Ecto neural progenitor cell (in vitro differentiated cells): ENCODE measurements at regions not wholly inside any gene's neighbourhood (a gene's known extent, or its start where the extent isn't known, plus 50 kb on each side); places are given as distances from the start of the nearest gene placed in this dataset.
A peak's percentile ranks its signal among the peaks of the same experiment; 100 is the strongest.

Source experiments
- DNase-seq: peaks from one replicate; pipeline ENCODE4 v3.0.0-alpha.2; 2018; ENCODE audit warnings: low spot score

DNA sequence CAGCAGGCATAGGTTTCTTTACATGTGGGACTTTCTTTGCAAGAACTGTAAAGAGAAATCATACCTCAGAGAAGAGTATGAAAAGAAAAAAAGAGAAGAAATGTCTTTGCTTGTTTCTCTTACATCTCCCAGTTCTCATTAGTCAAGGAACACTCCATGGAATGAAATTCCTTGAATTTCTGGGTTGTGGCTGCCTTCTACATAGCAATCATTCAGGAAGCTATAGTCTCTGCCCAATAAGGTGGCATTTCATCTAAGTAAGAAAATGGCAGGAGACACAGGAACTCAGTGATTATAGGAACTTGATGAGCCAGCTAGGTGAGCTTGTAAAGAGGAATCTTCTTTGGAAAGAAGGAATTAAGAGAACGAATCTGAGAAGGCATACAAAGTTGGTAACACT is 197.0 kb upstream of the FKBP1C start:
- no peak for DNase-seq

DNA sequence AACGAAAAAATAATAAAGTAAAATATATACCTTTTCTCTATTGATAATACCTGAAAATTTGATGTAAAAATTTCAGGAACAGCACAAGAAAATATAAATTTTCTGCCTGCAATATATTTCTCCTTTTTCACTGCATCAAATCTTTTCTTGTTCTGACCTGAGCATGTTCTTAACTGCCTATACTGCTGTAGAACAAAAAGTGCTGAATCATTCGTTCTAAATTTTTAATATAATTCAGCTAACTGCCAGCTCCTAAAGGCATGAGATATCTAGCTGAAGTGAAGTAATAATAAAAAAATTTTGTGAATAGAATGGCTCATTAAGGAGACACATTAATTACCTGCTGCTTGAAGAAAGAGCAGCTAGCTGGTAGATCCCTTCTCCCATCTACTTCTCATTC is 188.6 kb upstream of the FKBP1C start:
- no peak for DNase-seq

- DNase-seq = no peak
Observed at GRCh38 chr6:63023726-63024125, 187.5 kb upstream of the FKBP1C start.

- no peak for DNase-seq
Observed at GRCh38 chr6:63049216-63049615, 162.1 kb upstream of the FKBP1C start.

DNA sequence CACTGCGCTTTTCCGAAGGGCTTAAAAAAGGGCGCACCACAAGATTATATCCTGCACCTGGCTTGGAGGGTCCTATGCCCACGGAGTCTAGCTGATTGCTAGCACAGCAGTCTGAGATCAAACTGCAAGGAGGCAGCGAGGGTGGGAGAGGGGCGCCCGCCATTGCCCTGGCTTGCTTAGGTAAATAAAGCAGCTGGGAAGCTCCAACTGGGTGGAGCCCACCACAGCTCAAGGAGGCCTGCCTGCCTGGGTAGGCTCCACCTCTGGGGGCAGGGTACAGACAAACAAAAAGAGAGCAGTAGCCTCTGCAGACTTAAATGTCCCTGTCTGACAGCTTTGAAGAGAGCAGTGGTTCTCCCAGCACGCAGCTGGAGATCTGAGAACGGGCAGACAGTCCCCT is 158.1 kb upstream of the FKBP1C start:
- peak; percentile 50 for DNase-seq

DNA sequence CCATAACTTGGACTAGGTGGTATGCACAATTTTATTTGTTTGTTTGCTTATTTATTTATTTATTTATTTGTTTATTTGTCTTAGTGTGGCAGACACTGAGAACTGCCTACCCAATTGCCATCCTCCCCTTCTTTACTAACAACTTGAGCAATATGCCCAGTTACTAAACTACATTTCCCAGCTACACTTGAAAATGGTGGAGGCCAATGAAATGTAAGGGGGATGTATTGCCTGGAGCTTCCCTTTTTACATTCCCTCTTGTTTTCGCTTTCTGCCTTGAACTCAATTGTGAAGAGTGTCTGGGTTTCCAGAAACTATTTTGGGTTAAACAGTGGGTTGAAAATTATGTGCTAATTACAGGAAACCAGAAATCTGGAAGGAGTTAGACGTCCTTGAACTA is 152.7 kb upstream of the FKBP1C start:
- no peak for DNase-seq

- no peak for DNase-seq
Observed at GRCh38 chr6:63063631-63064271, 147.5 kb upstream of the FKBP1C start.

- no peak for DNase-seq
Observed at GRCh38 chr6:63066055-63066704, 145.1 kb upstream of the FKBP1C start.

- no peak for DNase-seq
Observed at GRCh38 chr6:63094947-63095346, 116.3 kb upstream of the FKBP1C start.

DNA sequence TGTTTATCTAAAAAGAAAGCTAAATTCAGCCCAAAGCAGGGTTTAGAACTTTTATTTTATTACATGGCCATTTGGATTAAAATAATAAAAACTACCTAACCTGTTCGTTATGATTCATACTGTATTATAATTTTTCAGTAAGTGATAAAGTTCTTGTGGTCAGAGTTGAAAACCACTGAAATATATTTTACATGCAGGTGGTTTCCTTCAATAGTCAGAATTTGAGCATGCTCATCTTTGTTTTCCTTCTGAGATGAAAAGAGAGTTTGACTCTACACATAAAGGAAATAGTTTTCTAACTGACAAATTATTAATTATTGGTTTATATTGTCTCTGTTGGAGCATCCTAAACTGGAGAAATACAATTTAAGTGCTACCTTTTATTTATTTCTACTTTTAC is 114.0 kb upstream of the FKBP1C start:
- DNase-seq = no peak

- DNase-seq = no peak
Observed at GRCh38 chr6:63098789-63099188, 112.5 kb upstream of the FKBP1C start.

GRCh38 chr6:63099772-63100459 is 111.4 kb upstream of the FKBP1C start:
- DNase-seq = no peak

GRCh38 chr6:63114610-63115211 is 96.6 kb upstream of the FKBP1C start:
- no peak for DNase-seq

DNA sequence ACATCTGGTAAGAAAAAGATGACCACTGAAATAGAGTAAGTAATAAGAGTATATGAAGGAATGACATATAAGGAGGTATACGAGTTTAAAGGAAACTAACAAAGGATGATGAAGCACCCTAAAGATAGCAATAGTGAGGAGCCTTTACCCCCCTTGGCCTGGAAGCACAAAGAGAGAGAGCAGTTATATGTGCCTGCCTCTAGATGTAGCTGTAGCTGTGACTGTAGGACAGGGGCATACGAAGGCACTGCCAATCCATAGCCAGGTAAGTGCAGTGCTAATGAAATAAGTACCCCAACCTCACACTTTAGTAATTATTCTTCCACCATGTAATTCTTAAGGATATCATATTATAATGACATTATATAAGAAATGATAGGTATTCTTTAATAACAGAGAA is 90.1 kb upstream of the FKBP1C start:
- DNase-seq = no peak

GRCh38 chr6:63140114-63140513 is 71.2 kb upstream of the FKBP1C start:
- DNase-seq = no peak

DNA sequence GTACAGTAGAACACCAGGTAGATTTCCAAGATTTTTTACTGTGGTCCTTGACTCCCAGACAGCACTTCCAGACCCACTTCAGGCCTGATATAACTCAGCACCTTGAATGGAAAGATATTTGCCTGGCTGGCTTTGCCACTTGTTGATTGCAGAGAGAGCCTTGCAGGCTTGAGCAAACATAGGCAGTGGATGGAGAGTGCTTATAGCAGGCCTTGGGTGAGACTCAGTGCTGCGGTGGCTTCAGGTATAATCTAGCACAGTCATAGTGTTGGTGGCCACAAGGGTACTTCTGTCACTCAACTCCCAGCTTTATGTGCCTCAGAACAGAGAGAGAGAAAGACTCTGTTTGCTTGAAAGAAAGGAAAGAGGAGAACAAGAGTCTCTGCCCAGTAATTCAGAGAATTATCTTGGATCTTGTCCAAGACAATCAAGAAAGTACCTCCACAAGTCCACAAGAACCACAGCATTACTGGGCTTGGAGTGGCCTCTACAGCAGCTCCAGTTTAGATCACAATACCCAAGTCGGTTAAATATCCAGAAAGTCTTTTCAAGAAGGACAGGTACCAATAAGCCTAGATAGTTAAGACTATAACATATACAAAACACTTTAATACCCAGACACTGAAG is 70.5 kb upstream of the FKBP1C start:
- no peak for DNase-seq

- no peak for DNase-seq
Observed at GRCh38 chr6:63149730-63150129, 61.5 kb upstream of the FKBP1C start.

GRCh38 chr6:63154535-63154934 is 56.7 kb upstream of the FKBP1C start:
- DNase-seq = no peak
